IPS DF 19.7 (cell line): ENCODE measurements at regions not wholly inside any gene's neighbourhood (a gene's known extent, or its start where the extent isn't known, plus 50 kb on each side); places are given as distances from the start of the nearest gene placed in this dataset.

Experiments
- DNase-seq: peaks from one replicate; pipeline ENCODE4 v3.0.0-alpha.2; 2013; ENCODE audit warnings: low read depth, low spot score

GRCh38 chr21:25330266-25330665 lies 277.0 kb downstream of the MRPL39 start:
- DNase-seq, result no peak

- DNase-seq, result no peak
These were observed 278.0 kb downstream of the MRPL39 start for GRCh38 chr21:25329227-25329825.

DNA sequence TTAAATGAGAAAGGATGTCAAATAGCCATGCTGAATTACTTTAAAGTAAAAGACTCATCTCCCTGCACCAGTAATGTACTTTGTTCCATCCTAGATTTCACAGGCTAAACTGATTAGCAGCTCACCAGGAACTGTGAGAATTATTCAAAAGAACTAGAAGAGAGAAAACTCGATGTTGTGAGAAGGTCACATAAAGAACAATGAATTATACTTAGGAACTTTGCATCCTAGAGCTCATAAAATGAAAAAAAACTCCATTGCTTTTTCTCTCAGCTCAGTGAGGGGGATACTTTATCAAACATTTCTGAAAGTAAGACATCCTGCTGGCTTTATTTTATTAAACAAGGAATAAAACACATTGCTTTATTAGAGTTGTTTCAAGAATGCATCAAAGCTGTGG lies 278.5 kb downstream of the MRPL39 start:
- no peak for DNase-seq

DNA sequence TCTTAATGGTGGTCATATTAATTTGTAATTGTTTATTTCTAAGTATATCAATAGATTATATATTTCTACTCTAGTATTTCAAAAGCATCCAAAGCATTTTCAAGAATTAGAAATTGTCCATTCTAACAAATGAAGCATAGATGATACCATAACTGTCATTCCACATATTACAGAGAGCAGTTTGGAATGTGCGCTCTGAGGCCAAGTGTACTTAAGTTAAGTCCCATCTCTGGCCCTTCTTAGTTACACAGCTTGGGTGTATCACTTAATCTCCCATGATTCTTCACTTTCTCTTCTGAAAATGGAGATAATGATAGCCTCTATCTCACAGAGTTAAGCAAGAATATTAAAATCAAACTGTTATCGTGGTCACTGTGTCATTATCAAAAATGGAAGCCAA lies 281.1 kb downstream of the MRPL39 start:
- no peak for DNase-seq

DNA sequence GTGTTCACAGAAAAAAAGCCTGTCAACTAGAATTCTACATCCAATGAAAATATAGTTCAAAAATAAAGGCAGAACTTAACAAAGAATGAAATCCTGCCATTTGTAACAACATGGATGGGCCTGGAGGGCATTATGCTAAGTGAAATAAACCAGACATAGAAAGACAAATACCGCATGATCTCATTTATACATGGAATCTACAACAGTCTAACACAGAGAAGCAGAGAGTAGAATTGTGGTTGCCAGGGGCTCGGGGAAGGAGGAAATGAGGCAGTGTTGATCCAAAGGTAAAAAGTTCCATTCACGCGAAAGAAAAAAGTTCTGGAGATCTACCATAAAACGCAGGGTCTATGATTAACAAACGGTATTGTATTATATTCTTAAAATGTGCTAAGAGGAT lies 282.6 kb downstream of the MRPL39 start:
- no peak for DNase-seq

DNA sequence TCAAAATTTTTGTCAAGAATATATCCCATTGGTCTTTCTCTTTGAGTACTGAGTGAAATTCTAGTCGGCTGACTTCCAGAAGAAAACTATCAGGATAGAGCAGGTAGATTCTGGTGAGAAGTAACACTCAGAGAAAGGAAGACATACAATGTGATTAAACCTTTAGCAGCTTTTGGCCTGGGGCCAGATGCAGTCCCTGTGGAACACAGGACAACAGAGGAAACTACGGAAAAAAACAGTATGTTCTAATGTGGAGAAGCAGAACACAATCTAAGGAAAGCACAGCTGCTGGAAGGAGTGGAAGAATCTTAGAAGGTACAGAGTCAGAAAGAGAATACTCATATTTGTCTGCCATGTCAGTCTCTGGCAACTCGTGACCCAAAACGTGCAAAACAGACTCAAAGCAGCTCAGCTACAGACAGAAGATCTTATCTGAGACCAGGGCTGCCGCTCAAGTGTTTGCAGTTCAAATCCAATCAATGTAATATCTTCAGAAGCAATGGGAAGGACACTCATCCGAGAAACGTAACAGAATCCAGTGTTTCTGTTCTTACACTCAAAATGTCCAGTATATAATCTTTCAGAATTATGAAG lies 283.8 kb downstream of the MRPL39 start:
- no peak for DNase-seq

- no peak for DNase-seq
These were observed 293.0 kb downstream of the MRPL39 start for GRCh38 chr21:25314247-25314646.

- no peak for DNase-seq
These were observed 293.5 kb downstream of the MRPL39 start for GRCh38 chr21:25313829-25314228.

- no peak for DNase-seq
These were observed 299.8 kb downstream of the MRPL39 start for GRCh38 chr21:25307489-25307888.

DNA sequence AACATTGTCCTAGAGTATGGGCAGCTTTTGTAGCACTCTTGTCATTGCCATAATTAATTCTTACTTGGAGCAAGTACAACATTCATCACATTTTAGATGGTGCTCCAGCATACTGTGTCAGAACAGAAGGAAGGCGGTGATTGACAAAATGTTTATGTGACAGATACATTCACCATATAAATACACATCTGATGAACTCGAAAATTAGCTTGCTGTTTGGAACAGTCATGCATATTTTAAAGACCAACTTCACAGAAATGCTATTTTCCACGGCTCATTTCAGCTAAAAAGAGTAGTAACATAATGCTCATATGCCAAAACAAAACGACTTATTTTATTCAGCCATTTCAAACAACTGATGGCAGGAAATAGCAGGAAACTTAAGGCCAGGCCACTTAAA lies 302.7 kb downstream of the MRPL39 start:
- no peak for DNase-seq

DNA sequence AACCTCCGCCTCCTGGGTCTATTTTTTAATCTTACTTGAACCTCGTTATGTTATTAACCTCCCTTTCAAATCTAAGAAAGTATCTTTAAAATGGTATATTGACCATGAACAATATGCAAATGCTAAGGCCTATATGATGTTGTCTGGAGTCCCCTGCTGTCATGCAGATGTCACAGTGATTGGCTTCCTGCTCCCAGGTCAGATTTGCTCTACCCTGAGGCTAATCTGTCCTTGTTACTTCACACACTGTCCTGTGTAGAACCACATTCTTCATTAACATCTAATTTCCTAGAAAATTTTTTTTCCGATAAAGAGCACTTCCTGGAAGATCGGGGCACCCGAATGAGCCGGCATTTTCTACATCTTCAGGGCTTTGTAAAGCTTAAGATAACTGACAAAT lies 306.6 kb downstream of the MRPL39 start:
- DNase-seq, result no peak

GRCh38 chr21:25298512-25299491 lies 308.5 kb downstream of the MRPL39 start:
- no peak for DNase-seq

GRCh38 chr21:25297117-25297516 lies 310.2 kb downstream of the MRPL39 start:
- no peak for DNase-seq

DNA sequence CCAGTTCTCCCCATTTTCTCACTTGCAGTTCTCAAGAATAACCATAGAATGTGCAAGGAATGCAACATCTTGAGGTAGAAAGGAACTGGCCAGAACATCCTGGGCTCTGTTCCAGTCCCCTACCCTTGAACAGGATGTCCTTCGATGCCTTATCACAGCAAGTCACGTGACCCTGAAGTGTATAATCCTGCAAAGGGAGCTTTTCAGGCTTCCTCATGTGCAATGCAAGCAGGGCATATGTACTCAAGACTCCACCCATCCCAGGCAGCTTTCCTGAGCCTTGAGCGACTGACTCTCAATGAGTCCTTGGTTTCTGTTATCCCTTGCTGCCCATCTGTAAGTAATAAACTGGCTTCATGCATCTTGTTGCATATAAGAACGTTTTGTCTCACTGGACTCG lies 311.0 kb downstream of the MRPL39 start:
- DNase-seq, result no peak

DNA sequence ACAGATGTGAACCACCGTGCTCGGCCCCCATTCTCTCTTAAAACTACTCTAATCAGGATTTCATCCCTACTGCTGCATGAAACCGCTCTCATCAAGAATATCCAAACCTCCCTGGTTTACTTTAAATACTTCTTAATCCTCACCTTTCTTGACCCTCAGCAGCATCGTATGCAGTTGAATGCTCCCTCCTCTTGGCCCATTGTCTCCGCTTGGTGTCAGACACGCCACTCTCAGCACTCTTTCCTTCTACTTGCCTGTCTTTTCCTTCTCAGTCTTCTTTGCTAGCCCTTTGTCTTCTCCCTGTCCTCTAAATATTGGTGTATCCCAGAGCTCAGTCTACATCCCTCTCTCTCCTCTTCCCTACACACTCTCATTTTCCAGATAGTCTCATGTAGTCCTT lies 314.9 kb downstream of the MRPL39 start:
- DNase-seq, result no peak

GRCh38 chr21:25283720-25284119 lies 323.6 kb downstream of the MRPL39 start:
- DNase-seq, result no peak

GRCh38 chr21:25281134-25281533 lies 326.1 kb downstream of the MRPL39 start:
- no peak for DNase-seq

GRCh38 chr21:25280061-25280460 lies 327.2 kb downstream of the MRPL39 start:
- DNase-seq, result no peak

DNA sequence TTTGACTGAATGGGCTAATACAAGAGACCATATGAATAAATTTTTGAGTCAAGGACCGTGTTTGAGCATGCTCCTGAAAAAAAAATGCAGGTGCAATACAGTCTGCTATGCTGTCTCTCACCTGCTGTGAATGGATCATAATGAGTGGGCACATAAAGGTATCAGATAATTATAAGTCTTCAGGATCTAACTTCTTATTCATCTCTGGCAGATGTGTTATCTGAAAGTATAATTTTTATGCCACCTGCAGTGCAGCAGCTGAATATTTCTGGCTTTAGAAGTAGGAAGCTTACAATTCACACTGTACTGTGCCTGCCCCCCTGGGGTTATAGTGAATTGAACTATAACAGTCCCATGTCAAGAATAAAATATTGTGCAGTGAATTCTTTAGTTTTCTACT lies 333.3 kb downstream of the MRPL39 start:
- no peak for DNase-seq

- no peak for DNase-seq
These were observed 352.6 kb downstream of the MRPL39 start for GRCh38 chr21:25254491-25255174.

DNA sequence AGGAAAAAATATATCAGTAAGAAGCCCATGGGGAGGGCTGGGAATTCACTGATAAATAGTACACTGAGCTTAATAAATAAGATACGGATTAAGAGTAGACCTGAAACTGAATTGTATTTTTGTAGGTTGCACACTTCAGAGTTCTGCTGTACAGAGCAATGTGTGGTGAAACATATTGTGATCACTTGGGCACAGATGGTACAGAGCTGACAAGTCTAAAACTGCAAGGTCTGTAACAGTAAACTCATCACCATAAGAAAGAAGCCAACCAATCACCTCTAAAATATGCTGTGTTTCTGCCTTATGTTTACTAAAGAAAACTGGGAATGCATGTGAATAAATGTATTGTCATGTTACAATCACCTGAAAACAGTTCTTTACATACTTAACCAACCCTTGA lies 360.7 kb downstream of the MRPL39 start:
- no peak for DNase-seq

GRCh38 chr21:25244735-25245134 lies 362.5 kb downstream of the MRPL39 start:
- no peak for DNase-seq
